Raji (cell line): ENCODE measurements at regions not wholly inside any gene's neighbourhood (a gene's known extent, or its start where the extent isn't known, plus 50 kb on each side); places are given as distances from the start of the nearest gene placed in this dataset.

Experiments used
- POLR2A ChIP-seq: IDR thresholded peaks from 2 replicates; pipeline ENCODE4 v1.6.1; 2011; ENCODE audit warnings: low read depth, low read length, control low read depth; ENCODE audit not compliant: insufficient read depth

- no peak for TF ChIP-seq POLR2A
Observed at GRCh38 chr7:25329815-25330214, 101.5 kb upstream of the NPVF start.

GRCh38 chr7:25333296-25333928 is 105.1 kb upstream of the NPVF start:
- no peak for TF ChIP-seq POLR2A

DNA sequence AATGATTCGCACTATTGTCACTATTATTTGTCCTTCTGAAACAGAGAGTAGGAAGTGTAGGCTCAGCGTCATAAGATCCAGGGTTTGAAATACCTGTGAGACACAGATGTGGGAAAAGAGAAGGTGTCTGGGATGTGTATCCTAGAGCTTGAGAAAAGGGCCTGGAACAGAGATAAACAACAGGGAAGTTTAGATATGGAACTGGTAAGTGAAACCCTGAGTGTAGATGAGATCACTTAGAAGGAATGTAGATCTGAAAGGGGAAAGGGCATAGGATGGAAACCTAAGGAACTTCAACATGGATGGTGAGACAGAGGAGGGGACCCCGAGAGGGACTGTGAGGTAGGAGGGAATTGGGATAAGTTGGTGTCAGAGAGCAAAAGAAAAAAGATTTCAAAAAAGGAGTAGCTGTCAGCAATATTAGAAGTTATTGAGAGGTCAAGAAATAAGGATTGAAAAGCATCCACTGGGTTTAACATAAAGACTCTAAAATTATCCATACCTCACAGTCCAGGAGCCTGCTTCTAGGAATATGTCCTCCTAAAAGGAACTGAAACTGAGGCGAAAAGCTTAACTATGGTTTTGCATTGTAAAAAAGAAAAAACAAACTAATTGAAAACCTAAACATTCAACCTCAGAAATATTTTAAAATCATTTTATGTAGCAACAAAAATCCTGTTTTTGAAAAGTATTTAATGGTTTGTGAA is 119.2 kb upstream of the NPVF start:
- no peak for TF ChIP-seq POLR2A

GRCh38 chr7:25348104-25348503 is 119.8 kb upstream of the NPVF start:
- TF ChIP-seq POLR2A = no peak

DNA sequence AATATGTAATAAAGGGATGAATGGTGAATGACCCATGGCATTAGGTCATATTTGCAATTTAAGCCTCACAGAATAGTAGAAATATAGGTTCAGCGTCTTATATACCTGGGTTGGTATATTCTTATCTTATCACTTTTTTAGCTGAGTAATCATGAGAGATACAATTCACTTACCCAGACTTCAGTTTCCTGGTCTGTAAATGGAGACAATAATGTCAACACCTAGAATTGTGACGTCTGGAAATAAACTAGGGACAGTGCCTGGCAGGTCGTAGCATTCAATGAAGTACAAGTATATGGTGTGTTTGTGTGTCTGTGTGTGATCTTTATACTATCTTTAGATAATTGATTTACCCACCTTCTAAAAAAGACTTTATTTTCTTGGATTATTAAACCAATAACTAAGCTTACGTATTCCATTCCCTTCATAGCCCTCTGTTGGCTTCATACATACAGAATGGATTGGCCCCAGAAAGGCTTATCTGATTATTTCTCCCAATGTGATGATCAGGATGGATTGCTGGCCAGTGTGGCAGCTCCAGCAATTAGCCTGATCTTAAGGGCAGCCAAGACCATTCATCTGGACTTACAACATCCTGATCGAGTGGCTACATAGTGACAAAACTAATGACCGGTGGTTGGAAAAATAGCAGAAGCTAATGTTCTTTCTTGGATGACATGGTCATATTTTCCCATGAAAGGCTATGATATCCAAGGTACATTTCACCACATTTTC is 121.2 kb upstream of the NPVF start:
- TF ChIP-seq POLR2A = no peak

DNA sequence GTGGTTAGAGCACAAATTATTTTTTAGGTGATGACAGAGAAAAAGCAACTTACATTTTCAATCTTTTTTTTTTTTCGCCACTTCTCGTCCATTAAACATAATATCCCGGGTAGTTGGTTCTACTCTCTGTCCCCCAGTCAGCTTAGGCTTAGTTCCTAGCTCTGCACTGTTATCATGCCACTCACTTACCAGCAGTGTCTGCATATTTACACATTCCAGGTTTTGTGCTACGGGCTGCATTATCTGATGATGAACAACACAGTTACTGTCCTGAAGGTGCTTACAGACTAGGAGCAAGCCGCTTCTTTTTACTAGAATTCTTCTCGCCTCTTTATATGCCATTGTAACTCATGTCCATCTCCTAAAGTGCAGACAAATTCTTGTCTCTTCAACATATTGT is 121.8 kb upstream of the NPVF start:
- TF ChIP-seq POLR2A = no peak

DNA sequence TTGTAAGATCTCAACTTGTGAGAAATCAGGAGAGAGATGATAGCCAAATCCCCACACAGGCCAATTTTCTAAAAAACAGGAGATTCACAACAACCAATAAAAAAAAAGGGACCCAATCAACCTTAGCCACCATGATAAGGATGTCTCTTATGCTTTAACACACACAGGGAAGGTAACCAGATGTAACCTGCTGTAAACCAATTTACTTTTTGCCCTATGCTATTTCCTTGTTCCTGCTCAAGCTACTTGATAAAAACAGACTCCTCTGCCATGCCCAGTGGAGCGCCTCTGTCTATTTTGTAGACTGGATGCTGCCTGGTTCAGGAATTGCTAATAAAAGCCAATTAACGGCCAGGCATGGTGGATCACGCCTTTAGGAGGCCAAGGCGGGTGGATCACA is 123.5 kb upstream of the NPVF start:
- TF ChIP-seq POLR2A = no peak

DNA sequence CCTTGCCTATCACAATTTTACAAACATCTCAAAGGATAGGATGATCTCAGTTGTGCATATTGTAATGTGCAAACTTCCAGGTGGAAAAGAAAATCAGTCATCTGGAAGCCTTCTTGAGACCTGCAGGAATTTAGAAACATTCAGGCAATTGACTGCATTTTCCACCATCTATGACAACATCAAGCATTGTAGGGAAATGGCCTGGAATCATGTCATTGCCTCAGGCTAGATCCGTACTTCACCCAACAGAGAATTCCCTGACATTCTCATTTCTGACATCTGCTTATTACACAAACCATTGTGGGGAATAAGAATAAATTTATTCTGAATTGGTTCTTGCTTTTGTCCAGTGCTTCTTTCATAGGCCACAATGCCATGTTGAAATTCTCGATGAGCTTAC is 124.9 kb upstream of the NPVF start:
- TF ChIP-seq POLR2A = no peak

- no peak for TF ChIP-seq POLR2A
Observed at GRCh38 chr7:25353732-25354131, 125.4 kb upstream of the NPVF start.

DNA sequence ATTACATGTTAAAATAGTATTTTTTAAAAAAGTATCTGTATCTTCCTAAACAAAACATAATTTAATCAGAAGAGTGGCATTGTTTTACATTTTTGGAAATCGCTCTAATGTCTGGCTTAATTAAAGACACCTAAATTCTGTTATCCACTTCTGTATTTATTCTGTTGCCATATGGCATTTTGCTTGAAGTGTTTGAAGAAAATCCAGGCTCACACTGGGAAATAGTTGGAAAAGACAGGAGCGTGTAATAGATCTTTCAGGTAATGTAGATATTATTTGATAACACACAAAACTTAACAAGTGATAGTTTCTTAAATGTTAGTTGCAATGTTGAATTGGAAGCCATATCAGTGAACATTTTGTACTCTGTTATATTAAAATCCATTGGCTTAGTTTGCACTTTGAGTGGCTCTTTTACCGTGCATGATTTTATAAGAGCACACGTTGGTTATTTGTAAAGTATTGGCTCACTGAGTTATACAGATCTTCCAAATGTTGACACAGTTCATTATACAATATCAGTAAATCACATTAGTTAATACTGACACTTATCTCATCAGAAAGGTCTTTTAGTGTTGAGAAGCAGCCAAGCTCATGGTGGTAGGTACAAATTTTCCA is 128.4 kb upstream of the NPVF start:
- no peak for TF ChIP-seq POLR2A

GRCh38 chr7:25358926-25359325 is 130.6 kb upstream of the NPVF start:
- TF ChIP-seq POLR2A = no peak

- no peak for TF ChIP-seq POLR2A
Observed at GRCh38 chr7:25359471-25360059, 131.3 kb upstream of the NPVF start.

- TF ChIP-seq POLR2A = no peak
Observed at GRCh38 chr7:25360451-25360850, 132.2 kb upstream of the NPVF start.

GRCh38 chr7:25361387-25361786 is 133.1 kb upstream of the NPVF start:
- TF ChIP-seq POLR2A = no peak

DNA sequence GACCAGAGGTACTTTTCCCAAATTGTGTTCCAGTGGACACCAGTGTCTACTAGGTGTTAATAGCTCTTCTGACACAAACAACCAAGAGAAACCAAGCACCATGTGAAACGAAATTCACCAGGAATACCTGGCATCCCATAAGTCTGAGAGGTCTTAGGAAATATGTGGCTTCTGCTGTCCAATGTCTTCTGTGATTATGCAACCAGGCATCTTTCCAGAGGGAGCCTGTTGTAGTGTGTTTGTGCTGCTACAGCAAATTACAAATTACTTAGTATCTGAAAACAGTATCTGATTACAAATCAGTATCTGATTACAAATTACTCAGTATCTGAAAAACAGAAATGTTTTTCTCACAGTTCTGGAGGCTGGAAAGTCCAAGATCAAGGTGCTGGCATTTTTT is 133.6 kb upstream of the NPVF start:
- no peak for TF ChIP-seq POLR2A
